CD4-positive, alpha-beta T cell treated with Interferon gamma for 1 hour (primary cell): ENCODE measurements at regions not wholly inside any gene's neighbourhood (a gene's known extent, or its start where the extent isn't known, plus 50 kb on each side); places are given as distances from the start of the nearest gene placed in this dataset.

Source experiments
- DNase-seq: peaks from one replicate; pipeline ENCODE4 v3.0.0-alpha.2; 2020

GRCh38 chr18:45548614-45549013 is 66.7 kb upstream of the SLC14A2 start:
- no peak for DNase-seq

- DNase-seq = no peak
Measured at GRCh38 chr18:45549290-45549689, 66.0 kb upstream of the SLC14A2 start.

GRCh38 chr18:45551142-45551815 is 64.0 kb upstream of the SLC14A2 start:
- peak; percentile 5 for DNase-seq

GRCh38 chr18:45553723-45554388 is 61.4 kb upstream of the SLC14A2 start:
- DNase-seq = no peak

GRCh38 chr18:45554389-45554737 is 60.9 kb upstream of the SLC14A2 start:
- no peak for DNase-seq

- no peak for DNase-seq
Measured at GRCh38 chr18:45556222-45556621, 59.1 kb upstream of the SLC14A2 start.

GRCh38 chr18:45557287-45557686 is 58.0 kb upstream of the SLC14A2 start:
- DNase-seq = no peak

- no peak for DNase-seq
Measured at GRCh38 chr18:45557779-45558178, 57.5 kb upstream of the SLC14A2 start.

- DNase-seq = no peak
Measured at GRCh38 chr18:45559258-45559657, 56.0 kb upstream of the SLC14A2 start.

GRCh38 chr18:45560870-45561269 is 54.4 kb upstream of the SLC14A2 start:
- DNase-seq = no peak

- no peak for DNase-seq
Measured at GRCh38 chr18:45562567-45563479, 52.5 kb upstream of the SLC14A2 start.

- no peak for DNase-seq
Measured at GRCh38 chr18:45565280-45565970, 49.9 kb upstream of the SLC14A2 start.
